ENCODE measurements at regions not wholly inside any gene's neighbourhood (a gene's known extent, or its start where the extent isn't known, plus 50 kb on each side); places are given as distances from the start of the nearest gene placed in this dataset.

DNA sequence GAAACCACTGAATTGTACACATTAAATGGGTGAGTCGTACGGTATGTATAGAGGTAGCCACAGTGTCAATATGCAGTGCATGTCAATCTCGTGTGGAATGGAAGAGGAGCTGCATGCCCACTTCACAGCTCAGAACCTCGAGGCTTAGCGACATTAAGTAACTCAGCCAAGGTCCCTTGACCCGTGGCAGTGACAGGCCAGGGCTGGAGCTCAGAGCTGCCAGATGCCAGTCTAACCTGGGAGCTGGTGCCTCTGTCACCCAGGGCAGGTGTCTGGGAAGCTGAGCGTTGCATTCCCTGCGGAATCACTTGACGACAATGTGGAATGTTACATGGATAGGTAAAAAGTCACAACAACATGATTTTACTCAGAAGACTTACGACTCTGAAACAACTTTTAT, 298.1 kb downstream of the FOXL1 start:
- TF ChIP-seq CTCF (IDR thresholded peaks at IDR 0.05; ENCODE audit: borderline replicate concordance, extremely low read depth, low read length, poor library complexity, severe bottlenecking) (no peak), EZH2 (IDR thresholded peaks at IDR 0.05; ENCODE audit: borderline replicate concordance, low read depth, low read length, severe bottlenecking) (no peak)
